ENCODE measurements at regions not wholly inside any gene's neighbourhood (a gene's known extent, or its start where the extent isn't known, plus 50 kb on each side); places are given as distances from the start of the nearest gene placed in this dataset.

- TF ChIP-seq, protein P1, sequence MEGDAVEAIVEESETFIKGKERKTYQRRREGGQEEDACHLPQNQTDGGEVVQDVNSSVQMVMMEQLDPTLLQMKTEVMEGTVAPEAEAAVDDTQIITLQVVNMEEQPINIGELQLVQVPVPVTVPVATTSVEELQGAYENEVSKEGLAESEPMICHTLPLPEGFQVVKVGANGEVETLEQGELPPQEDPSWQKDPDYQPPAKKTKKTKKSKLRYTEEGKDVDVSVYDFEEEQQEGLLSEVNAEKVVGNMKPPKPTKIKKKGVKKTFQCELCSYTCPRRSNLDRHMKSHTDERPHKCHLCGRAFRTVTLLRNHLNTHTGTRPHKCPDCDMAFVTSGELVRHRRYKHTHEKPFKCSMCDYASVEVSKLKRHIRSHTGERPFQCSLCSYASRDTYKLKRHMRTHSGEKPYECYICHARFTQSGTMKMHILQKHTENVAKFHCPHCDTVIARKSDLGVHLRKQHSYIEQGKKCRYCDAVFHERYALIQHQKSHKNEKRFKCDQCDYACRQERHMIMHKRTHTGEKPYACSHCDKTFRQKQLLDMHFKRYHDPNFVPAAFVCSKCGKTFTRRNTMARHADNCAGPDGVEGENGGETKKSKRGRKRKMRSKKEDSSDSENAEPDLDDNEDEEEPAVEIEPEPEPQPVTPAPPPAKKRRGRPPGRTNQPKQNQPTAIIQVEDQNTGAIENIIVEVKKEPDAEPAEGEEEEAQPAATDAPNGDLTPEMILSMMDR (IDR thresholded peaks at IDR 0.05; ENCODE audit: extremely low read depth, insufficient read depth, missing control alignments), result no peak
- DNase-seq (ENCODE audit: low spot score), result no peak
- in situ Hi-C loops (cut with MboI; ENCODE audit: low pct_unique_long_range_greater_than_20kb, low sequenced_read_pairs, unreplicated experiment), result no loop called here
Measured at GRCh38 chr4:11534623-11535302, 106.1 kb upstream of the HS3ST1 start.

GRCh38 chr4:11532138-11532537, 103.4 kb upstream of the HS3ST1 start:
- in situ Hi-C loops (cut with MboI; ENCODE audit: low pct_unique_long_range_greater_than_20kb, low sequenced_read_pairs, unreplicated experiment), result no loop called here
- DNase-seq (ENCODE audit: low spot score), result no peak
- TF ChIP-seq, protein P1 (IDR thresholded peaks at IDR 0.05; ENCODE audit: extremely low read depth, insufficient read depth, missing control alignments), result no peak

- in situ Hi-C loops (cut with MboI; ENCODE audit: low pct_unique_long_range_greater_than_20kb, low sequenced_read_pairs, unreplicated experiment), result no loop called here
- DNase-seq (ENCODE audit: low spot score), result no peak
- TF ChIP-seq, protein P1 (IDR thresholded peaks at IDR 0.05; ENCODE audit: extremely low read depth, insufficient read depth, missing control alignments), result no peak
Measured at GRCh38 chr4:11529625-11530201, 101.0 kb upstream of the HS3ST1 start.

DNA sequence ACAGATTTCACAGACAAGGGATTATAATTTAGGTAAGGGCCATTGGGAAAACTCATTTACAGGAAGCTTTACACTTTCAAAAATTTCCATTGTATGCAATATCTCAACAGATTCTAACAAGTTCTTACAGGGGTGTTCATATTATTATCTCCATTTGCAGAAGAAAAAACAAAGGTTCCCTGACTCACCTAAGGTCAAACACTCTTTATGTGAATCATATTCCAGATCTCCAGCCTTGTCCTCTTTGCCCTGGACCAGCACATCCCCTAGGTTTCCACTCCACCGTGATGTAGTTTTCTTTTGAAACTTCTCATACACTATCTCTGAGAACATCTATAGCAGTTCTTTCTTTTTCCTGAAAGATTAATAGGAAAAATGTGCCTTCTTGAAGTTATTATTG, 96.4 kb upstream of the HS3ST1 start:
- TF ChIP-seq, protein P1 (IDR thresholded peaks at IDR 0.05; ENCODE audit: extremely low read depth, insufficient read depth, missing control alignments), result no peak
- in situ Hi-C loops (cut with MboI; ENCODE audit: low pct_unique_long_range_greater_than_20kb, low sequenced_read_pairs, unreplicated experiment), result no loop called here
- DNase-seq (ENCODE audit: low spot score), result no peak

GRCh38 chr4:11518754-11519153, 90.1 kb upstream of the HS3ST1 start:
- in situ Hi-C loops (cut with MboI; ENCODE audit: low pct_unique_long_range_greater_than_20kb, low sequenced_read_pairs, unreplicated experiment), result no loop called here
- TF ChIP-seq, protein P1 (IDR thresholded peaks at IDR 0.05; ENCODE audit: extremely low read depth, insufficient read depth, missing control alignments), result no peak
- no peak for DNase-seq (ENCODE audit: low spot score)

DNA sequence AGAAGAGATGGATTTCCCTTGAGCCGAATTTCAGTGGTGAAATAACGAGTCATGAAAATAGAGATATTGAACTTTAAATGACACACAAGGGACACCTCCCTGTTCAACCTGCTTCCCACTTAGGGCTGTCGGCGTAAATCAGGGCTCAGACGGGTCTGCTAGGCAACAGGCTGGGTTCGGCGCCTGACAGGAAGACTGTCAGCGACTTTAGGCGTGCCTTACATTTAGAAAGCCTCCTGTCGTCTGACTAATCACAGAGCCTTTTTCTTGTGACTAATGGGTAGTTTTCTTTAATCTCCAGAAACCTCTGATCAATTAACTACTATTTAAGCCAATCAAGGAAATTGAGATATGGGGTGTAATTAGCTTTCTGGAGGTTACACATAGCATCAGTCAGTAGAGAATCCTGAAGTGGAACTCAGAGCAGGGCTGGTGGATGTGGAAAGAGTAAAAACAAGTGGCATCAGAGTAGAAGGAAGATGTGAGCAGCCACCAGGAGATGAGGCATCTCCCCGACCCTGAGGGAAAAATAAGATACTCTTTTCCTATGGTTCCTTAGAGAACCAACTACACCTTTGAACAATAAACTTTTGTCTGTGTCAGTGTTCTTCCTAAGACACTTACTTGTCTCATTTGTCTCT, 86.2 kb upstream of the HS3ST1 start:
- TF ChIP-seq, protein P1 (IDR thresholded peaks at IDR 0.05; ENCODE audit: extremely low read depth, insufficient read depth, missing control alignments), result no peak
- in situ Hi-C loops (cut with MboI; ENCODE audit: low pct_unique_long_range_greater_than_20kb, low sequenced_read_pairs, unreplicated experiment), result no loop called here
- DNase-seq (ENCODE audit: low spot score), result no peak

Data from GM13977 (cell line).